Liver (tissue), 3 donors: ENCODE measurements at regions not wholly inside any gene's neighbourhood (a gene's known extent, or its start where the extent isn't known, plus 50 kb on each side); places are given as distances from the start of the nearest gene placed in this dataset.

Experiments used
- CTCF ChIP-seq: fragments of 150-350 bp; IDR thresholded peaks from 2 replicates; pipeline ENCODE4 v1.5.1; 2017; ENCODE audit warnings: improper control_type of control experiment, low read depth, low read length; ENCODE audit not compliant: missing input control
- FOXA1 ChIP-seq: IDR thresholded peaks from 2 replicates; pipeline ENCODE4 v1.6.1; 2016; ENCODE audit warnings: antibody characterized with exemption
- GABPA ChIP-seq, 2 donors: IDR thresholded peaks in 1 of 2; conservative IDR thresholded peaks in 1 of 2; 2 replicates each; pipeline ENCODE4 v1.6.1; 2016; ENCODE audit warnings: antibody characterized with exemption in 2 of 2, mild to moderate bottlenecking in 1 of 2, moderate library complexity in 1 of 2
- HNF4G ChIP-seq: IDR thresholded peaks from 2 replicates; pipeline ENCODE4 v1.6.1; 2016; ENCODE audit warnings: antibody characterized with exemption
- MAX ChIP-seq: IDR thresholded peaks from 2 replicates; pipeline ENCODE4 v1.6.1; 2016; ENCODE audit warnings: antibody characterized with exemption
- RAD21 ChIP-seq, 2 donors: IDR thresholded peaks; 2 replicates each; pipeline ENCODE4 v1.6.1; 2016; ENCODE audit warnings: antibody characterized with exemption in 2 of 2, mild to moderate bottlenecking in 2 of 2
- SP1 ChIP-seq: IDR thresholded peaks from 2 replicates; pipeline ENCODE4 v1.6.1; 2018; ENCODE audit warnings: antibody characterized with exemption, mild to moderate bottlenecking
- TAF1 ChIP-seq: conservative IDR thresholded peaks from 2 replicates; pipeline ENCODE4 v1.6.1; 2016; ENCODE audit warnings: antibody characterized with exemption, mild to moderate bottlenecking
- YY1 ChIP-seq: IDR thresholded peaks from 2 replicates; pipeline ENCODE4 v1.6.1; 2016; ENCODE audit warnings: antibody characterized with exemption, mild to moderate bottlenecking
- TF ChIP-seq, protein P1 (sequence below): IDR thresholded peaks from 2 replicates; pipeline ENCODE4 v1.6.1; 2016; ENCODE audit warnings: antibody characterized with exemption
- TF ChIP-seq, protein P2 (sequence below): IDR thresholded peaks from 2 replicates; pipeline ENCODE4 v1.6.1; 2016; ENCODE audit warnings: antibody characterized with exemption, mild to moderate bottlenecking
- donor health status: healthy.
- donor health status: healthy.

DNA sequence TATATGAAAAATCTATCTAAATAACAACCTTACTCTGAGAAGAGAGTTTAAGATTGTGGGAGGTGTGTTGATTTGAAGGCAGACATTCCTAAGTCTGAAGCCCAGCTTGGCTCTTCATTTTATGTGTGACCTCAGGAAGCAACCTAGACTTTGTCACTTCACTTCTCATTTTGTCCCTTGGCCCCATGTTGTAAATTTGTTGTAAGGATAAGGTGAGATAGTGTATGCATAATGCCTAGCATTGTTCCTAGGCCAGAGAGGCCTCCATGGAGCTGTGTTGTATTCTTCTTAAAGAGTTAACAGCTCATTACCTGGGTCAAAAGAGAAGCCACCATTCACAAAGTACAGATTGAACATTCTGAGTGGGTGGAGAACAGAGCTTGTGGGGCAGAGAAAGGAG lies 1084.4 kb upstream of the SLIT2 start:
- TF ChIP-seq YY1 (no peak), CTCF (no peak), RAD21 (IDR thresholded peaks at IDR 0.05) (no peak), TAF1 (no peak), MAX (no peak), GABPA (IDR thresholded peaks at IDR 0.05 in 1 of 2, conservative IDR thresholded peaks at IDR 0.05 in 1 of 2) (no peak), SP1 (no peak), FOXA1 (no peak), HNF4G (no peak)
- TF ChIP-seq, protein P1, sequence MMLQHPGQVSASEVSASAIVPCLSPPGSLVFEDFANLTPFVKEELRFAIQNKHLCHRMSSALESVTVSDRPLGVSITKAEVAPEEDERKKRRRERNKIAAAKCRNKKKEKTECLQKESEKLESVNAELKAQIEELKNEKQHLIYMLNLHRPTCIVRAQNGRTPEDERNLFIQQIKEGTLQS, result no peak
- TF ChIP-seq, protein P2, sequence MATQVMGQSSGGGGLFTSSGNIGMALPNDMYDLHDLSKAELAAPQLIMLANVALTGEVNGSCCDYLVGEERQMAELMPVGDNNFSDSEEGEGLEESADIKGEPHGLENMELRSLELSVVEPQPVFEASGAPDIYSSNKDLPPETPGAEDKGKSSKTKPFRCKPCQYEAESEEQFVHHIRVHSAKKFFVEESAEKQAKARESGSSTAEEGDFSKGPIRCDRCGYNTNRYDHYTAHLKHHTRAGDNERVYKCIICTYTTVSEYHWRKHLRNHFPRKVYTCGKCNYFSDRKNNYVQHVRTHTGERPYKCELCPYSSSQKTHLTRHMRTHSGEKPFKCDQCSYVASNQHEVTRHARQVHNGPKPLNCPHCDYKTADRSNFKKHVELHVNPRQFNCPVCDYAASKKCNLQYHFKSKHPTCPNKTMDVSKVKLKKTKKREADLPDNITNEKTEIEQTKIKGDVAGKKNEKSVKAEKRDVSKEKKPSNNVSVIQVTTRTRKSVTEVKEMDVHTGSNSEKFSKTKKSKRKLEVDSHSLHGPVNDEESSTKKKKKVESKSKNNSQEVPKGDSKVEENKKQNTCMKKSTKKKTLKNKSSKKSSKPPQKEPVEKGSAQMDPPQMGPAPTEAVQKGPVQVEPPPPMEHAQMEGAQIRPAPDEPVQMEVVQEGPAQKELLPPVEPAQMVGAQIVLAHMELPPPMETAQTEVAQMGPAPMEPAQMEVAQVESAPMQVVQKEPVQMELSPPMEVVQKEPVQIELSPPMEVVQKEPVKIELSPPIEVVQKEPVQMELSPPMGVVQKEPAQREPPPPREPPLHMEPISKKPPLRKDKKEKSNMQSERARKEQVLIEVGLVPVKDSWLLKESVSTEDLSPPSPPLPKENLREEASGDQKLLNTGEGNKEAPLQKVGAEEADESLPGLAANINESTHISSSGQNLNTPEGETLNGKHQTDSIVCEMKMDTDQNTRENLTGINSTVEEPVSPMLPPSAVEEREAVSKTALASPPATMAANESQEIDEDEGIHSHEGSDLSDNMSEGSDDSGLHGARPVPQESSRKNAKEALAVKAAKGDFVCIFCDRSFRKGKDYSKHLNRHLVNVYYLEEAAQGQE, result no peak
